Activated T-cell treated with anti-CD3 and anti-CD28 coated beads for 1 hour (primary cell): ENCODE measurements at regions not wholly inside any gene's neighbourhood (a gene's known extent, or its start where the extent isn't known, plus 50 kb on each side); places are given as distances from the start of the nearest gene placed in this dataset.

Experiments
- DNase-seq: peaks from one replicate; pipeline ENCODE4 v3.0.0-alpha.2; 2020; ENCODE audit warnings: low read depth

DNA sequence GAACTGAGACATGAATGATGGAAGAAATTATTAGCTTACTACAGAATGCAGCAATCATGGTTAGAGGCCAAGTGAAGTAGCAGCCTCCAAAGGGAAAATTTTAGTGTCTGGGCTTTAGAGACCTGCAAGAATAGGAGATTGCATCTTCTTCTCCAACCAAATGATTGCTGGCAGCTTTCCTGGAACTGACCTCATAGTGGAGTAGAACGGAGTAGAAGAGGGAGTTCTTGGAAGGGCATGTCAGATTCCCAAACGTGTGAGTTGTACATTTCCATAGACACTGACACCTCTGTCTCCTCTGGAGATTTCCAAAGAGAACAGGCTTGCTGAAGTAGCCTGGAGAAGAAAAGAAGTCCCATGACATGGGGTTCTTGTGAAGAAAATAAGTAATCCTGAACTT, 169.8 kb upstream of the ERBB4 start:
- DNase-seq: no peak

DNA sequence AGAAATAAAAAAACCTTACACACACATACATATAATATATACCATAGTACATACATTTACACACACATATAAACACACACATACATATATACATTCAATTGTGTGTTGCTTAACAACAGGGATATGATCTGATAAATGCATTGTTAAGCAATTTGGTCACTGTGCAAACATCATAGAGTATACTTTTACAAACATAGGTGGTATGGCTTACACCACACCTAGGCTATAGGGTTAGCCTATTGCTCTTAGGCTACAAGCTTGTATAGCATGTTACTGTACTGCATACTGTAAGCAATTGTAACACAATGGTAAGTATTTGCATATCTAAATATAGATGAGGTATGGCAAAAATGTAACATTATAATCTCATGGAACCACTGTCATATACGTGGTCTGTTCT, 156.8 kb upstream of the ERBB4 start:
- no peak for DNase-seq

- no peak for DNase-seq
Measured at GRCh38 chr2:212694398-212694797, 155.8 kb upstream of the ERBB4 start.

GRCh38 chr2:212692466-212692865, 153.9 kb upstream of the ERBB4 start:
- DNase-seq: no peak

GRCh38 chr2:212686285-212686895, 147.8 kb upstream of the ERBB4 start:
- DNase-seq: peak; percentile 24

DNA sequence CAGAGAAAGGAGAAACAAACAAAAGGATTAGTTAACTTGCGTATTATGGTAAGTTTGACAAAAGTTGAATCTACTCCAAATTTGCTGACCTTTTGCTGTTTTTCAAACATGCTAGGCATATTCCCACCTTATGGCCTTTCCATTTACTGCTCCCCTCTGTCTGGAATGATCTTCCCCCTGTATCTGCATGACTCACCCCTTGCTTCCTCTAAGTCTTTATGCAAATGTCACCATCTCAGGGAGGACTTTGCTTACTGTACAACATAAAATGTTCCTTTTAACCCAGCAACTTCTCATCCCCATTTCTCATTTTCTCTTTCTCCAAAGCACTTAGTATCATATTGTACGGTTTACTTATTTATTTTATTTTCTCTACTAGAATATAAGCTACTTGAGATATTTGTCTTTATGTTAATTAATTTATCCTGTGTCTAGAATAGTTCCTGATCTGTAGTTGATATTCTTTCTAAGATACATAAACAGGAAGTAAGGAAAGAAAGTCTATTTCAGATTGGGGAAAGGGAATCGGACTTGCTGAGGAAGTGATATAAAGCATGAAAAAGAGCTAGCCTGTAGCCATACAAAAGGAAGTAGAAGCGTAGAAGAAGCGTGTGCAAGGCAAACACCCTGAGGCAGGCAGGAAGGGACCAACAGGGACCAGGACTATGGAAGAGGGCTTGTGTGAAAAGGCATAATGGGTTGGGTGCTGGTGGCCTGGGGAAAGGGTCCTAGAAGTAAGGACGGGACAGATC, 144.9 kb upstream of the ERBB4 start:
- no peak for DNase-seq

DNA sequence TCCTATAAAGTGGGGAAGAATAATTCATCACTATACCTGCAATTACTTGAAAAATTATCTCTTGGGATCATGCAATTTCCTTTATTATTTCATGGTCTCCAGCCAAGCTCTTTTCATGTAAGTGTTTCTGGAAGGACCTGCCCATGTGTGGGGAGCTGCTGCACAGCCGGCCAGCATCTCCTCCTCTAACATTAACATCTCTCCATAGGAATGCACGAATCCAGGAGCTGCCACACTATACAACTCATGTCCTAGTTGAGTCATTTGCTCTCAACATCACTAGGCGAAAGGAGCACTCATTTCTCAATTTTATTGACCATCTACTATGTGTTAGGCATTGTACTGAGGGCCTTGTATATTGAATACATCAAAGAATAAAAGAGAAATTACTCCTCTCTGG, 144.3 kb upstream of the ERBB4 start:
- no peak for DNase-seq

- DNase-seq: no peak
Measured at GRCh38 chr2:212677466-212677865, 138.9 kb upstream of the ERBB4 start.

- no peak for DNase-seq
Measured at GRCh38 chr2:212672186-212672585, 133.6 kb upstream of the ERBB4 start.

DNA sequence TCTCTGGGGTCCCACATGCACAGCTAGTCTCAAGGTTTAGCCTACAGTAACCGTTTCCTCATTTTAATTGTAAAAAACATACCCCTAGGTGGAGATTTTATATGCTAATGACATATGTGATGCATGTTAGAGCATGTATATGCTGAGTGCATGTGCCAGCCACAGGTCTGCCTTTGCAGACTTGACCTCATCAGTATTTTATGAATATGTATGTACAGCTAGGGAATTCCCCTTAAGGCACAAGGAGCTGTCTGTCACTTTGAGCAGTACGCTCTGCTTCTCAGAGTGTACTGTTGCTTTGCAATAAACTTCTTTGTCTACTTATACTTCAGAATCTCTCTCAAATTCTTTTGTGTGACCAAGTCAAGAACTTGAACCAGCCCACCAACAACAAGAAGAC, 131.2 kb upstream of the ERBB4 start:
- DNase-seq: no peak

DNA sequence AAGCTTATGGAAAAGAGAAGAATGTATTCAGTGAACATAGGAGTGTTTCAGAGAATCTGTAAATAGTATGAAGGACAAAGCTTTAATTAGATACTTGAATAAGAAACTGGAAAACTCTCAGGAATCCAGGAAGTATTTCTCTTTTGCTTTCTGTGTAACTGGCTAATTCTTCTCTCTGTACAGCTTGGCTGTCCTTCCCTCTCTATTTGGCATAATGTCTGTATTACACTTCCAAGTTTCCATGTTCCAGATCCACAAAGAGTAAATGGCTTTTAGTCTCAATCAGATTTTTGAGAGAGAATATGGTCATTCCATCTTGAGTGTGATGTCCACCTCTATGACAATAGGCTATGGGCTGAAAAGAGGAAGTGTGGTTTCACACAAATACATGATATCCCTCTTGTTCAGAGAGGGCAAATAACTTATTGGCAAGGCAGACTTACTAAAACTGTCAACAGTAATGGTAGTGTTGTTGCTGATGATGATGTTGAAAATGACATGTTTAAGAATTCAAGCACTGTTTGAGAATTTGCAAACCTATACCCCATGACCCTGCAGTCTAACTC, 129.2 kb upstream of the ERBB4 start:
- no peak for DNase-seq

DNA sequence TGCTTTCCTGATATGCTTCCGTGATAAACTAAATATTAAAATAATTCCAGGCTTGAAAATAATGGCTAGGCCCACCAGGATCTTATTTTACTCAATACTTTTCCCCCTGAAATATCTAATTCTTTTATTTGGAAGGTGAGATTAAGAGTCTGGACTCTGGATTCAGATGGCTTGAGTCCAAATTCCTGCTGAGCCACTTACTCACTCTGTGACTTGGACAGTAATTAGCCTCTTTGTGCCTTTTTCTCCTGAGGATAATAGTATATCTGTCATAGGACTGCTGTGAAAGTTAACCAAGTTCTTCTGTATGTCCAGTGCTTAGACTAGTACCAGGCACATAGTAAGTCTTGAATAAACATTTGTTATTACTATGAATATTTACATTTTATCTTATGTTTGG, 127.3 kb upstream of the ERBB4 start:
- DNase-seq: no peak

GRCh38 chr2:212659441-212659840, 120.8 kb upstream of the ERBB4 start:
- DNase-seq: no peak

- no peak for DNase-seq
Measured at GRCh38 chr2:212649646-212650045, 111.0 kb upstream of the ERBB4 start.

- no peak for DNase-seq
Measured at GRCh38 chr2:212646698-212647366, 108.2 kb upstream of the ERBB4 start.

DNA sequence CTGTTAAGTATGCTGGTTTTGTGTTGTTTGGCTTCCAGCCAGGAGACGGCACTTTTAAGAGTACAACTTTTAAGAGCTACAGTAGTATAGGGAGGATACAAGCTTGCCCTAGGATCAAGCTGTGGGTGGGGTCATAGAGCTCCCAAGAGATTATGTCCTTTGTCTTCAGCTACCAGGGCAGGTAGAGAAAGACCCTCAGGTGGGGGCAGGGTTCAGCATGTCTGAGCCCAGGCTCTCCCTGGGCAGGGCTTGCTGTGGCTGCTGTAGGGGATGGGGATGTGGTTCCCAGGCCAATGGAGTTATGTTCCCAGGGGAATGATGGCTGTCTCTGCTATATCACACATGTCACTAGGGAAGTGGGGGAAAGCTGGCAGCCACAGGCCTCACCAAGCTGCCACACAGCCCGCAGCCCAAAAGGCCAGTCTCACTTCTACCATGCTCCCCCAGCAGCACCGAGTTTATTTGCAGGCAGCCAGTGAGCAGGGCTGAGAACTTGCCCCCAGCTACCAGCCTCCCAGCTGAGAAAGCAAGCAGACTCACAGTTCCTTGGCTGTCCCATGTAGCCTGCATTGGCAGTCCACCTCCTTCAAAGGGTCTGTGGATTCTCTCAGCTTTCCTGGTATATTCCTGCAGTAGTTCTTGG, 105.7 kb upstream of the ERBB4 start:
- no peak for DNase-seq

GRCh38 chr2:212640428-212640827, 101.8 kb upstream of the ERBB4 start:
- no peak for DNase-seq

DNA sequence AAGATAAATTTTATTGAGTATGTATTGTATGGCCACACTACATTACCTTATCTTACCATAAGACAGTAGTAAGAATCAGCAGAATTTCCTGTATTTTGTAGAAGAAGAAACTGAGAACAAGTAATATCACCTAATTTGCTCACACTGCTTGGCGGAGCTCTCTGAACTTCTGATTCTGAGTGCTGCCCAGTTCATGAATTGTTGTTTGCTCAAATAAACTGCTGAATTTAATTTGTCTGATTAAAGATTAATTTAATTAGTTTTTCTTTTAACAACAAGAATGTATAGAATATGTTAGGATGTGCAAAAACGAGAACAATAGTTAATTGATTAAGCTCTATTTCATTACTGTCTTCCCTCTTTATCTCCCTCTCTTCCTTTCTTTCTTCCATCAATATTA, 100.1 kb upstream of the ERBB4 start:
- DNase-seq: no peak

DNA sequence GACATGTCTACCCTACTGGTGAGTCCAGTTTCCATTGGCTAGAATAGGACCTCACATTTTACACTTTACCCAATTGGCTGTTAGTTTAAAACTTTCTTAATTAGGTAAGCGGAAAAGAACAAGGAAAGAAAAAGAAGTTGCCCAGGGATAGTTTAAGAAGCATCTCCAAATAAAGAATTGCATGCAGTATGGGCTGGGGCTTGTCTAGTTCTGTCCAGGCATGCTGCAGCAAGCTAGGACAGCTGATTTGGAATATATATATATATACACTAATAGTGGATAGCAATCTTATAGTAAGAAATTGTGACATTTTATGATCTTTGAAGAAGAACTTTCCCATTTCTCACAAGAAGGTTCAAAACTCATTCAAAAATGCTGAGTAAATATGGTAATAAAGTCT, 90.0 kb upstream of the ERBB4 start:
- no peak for DNase-seq

GRCh38 chr2:212626371-212626918, 87.8 kb upstream of the ERBB4 start:
- DNase-seq: no peak

DNA sequence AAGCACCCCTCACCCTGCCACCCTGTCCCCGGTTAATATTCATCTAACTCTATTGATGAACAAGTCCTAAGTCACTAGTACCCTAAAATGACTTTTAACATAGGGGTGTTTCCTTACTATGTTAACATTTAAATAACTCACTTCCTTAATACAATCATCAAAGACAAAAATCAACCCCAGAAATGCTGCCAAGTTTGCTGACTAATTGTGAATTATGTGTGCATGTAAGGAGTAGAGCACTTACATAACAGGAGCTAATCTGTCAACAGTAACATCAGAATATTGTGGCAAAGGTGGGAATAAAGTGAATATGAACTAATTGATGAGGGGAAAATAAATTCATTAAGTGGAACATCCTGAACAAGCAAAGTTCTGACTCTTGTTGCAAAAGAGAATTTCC, 81.4 kb upstream of the ERBB4 start:
- DNase-seq: no peak

- DNase-seq: no peak
Measured at GRCh38 chr2:212618636-212619035, 80.0 kb upstream of the ERBB4 start.
